ENCODE measurements at regions not wholly inside any gene's neighbourhood (a gene's known extent, or its start where the extent isn't known, plus 50 kb on each side); places are given as distances from the start of the nearest gene placed in this dataset.

DNA sequence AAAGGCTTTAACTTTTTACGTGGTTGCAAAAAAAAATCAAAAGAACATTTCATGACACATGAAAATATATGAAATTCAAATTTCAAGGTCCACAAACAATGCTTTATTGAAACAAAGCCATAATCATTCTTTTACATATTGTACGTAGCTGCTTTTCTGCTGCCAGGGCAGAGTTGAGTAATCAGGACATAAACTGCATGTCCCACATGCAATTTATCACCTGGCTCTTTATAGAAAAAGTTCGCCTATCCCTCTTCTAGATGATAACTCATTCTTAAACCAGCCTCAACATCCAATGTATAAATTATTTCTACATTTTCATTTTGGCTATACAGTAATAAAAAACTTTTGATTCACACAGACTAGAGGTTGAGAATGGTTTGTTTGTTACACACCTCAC is 154.9 kb downstream of the AXIN2 start:
- H3K4me1 ChIP-seq = no peaks in the 10 kb centered on the region
- no peaks in the 10 kb centered on the region for H3K9me3 ChIP-seq
- TF ChIP-seq POLR2A (IDR thresholded peaks at IDR 0.05) = no peak
- TF ChIP-seq, protein P1, sequence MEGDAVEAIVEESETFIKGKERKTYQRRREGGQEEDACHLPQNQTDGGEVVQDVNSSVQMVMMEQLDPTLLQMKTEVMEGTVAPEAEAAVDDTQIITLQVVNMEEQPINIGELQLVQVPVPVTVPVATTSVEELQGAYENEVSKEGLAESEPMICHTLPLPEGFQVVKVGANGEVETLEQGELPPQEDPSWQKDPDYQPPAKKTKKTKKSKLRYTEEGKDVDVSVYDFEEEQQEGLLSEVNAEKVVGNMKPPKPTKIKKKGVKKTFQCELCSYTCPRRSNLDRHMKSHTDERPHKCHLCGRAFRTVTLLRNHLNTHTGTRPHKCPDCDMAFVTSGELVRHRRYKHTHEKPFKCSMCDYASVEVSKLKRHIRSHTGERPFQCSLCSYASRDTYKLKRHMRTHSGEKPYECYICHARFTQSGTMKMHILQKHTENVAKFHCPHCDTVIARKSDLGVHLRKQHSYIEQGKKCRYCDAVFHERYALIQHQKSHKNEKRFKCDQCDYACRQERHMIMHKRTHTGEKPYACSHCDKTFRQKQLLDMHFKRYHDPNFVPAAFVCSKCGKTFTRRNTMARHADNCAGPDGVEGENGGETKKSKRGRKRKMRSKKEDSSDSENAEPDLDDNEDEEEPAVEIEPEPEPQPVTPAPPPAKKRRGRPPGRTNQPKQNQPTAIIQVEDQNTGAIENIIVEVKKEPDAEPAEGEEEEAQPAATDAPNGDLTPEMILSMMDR (IDR thresholded peaks at IDR 0.05) = no peak
- intact Hi-C loops (cut with DNase I; ENCODE audit: low total_unique reads) = no loop called here
- H3K4me3 ChIP-seq = no peak overlapping the region
- H3K36me3 ChIP-seq (ENCODE audit: low read depth, missing control alignments) = no peaks in the 10 kb centered on the region
- H3K27ac ChIP-seq = no peak overlapping the region
- no peak for DNase-seq
- H3K27me3 ChIP-seq = no peaks in the 10 kb centered on the region
- 77 to 80% methylated on average over 3 of the region's 3 CpGs for WGBS, 2 donors

DNA sequence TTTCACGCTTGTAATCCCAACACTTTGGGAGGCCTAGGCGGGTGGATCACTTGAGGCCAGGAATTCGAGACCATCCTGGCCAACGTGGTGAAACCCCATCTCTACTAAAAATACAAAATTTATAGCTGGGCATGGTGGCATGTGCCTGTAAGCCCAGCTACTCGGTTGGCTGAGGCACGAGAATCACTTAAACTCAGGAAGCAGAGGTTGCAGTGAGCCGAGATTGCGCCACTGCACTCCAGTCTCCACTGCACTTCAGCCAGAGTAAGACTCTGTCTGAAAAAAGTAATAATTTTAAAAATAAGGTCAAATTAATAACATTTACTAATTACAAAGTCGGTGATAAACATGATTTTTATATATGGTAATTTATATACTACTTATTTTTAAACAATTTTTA is 155.9 kb downstream of the AXIN2 start:
- Histone ChIP-seq H3K27ac (no peak overlapping the region), H3K4me3 (no peak overlapping the region), H3K36me3 (ENCODE audit: low read depth, missing control alignments) (no peaks in the 10 kb centered on the region), H3K27me3 (no peaks in the 10 kb centered on the region), H3K4me1 (no peaks in the 10 kb centered on the region), H3K9me3 (no peaks in the 10 kb centered on the region)
- intact Hi-C loops (cut with DNase I; ENCODE audit: low total_unique reads) = no loop called here
- no peak for TF ChIP-seq POLR2A (IDR thresholded peaks at IDR 0.05)
- TF ChIP-seq, protein P1 (IDR thresholded peaks at IDR 0.05) = no peak
- 74 to 80% methylated on average over 9 of the region's 9 CpGs for WGBS, 2 donors
- no peak for DNase-seq

DNA sequence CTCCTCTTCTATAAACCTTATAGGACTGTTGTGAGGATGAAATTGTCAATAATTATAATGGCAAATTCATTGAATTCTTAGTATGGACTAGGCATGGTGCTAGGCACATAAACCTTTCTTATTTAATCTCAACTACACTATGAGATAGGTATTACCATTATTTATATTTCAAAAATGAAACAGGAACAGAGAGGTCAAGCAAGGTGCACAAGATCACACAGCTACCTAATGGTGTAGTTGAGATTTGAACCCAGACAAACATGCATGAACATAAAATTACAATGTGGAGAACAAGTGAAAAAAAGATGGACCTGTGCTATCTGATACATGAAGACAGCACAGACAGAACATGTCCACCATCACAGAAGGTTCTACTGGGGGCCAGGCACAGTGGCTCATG is 156.7 kb downstream of the AXIN2 start:
- TF ChIP-seq POLR2A (IDR thresholded peaks at IDR 0.05) = no peak
- TF ChIP-seq, protein P1 (IDR thresholded peaks at IDR 0.05) = no peak
- intact Hi-C loops (cut with DNase I; ENCODE audit: low total_unique reads) = no loop called here

DNA sequence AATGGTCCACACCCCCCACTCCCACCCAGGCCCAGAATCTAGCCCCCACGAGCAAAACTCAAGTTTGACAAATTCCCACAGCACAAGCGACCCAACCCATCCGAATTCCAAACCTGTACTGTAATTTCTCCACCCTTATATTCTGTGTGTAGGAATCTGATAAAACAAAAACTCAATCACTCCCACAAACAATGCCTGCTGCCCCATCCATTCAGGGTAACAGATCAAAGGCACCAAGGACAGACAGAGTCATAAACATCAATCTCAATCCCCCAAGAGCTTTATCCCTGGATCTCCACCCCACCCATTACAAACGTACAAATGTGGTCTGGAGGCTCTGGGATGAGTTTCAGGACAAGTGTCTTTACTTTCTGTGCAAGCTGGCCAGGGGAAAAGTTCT is 157.8 kb downstream of the AXIN2 start:
- H3K27ac ChIP-seq = no peak overlapping the region
- H3K9me3 ChIP-seq = no peaks in the 10 kb centered on the region
- H3K27me3 ChIP-seq = no peaks in the 10 kb centered on the region
- intact Hi-C loops (cut with DNase I; ENCODE audit: low total_unique reads) = no loop called here
- H3K36me3 ChIP-seq (ENCODE audit: low read depth, missing control alignments) = no peaks in the 10 kb centered on the region
- 67 to 72% methylated on average over 4 of the region's 4 CpGs for WGBS, 2 donors
- H3K4me1 ChIP-seq = no peaks in the 10 kb centered on the region
- DNase-seq = no peak
- TF ChIP-seq, protein P1 (IDR thresholded peaks at IDR 0.05) = no peak
- no peak for TF ChIP-seq POLR2A (IDR thresholded peaks at IDR 0.05)
- no peak overlapping the region for H3K4me3 ChIP-seq

More for the DNA sequence above, 156.7 kb downstream of the AXIN2 start:
- no peaks in the 10 kb centered on the region for H3K4me1 ChIP-seq
- DNase-seq = no peak
- H3K9me3 ChIP-seq = no peaks in the 10 kb centered on the region
- no peaks in the 10 kb centered on the region for H3K27me3 ChIP-seq
- H3K4me3 ChIP-seq = no peak overlapping the region
- no peak overlapping the region for H3K27ac ChIP-seq
- no peaks in the 10 kb centered on the region for H3K36me3 ChIP-seq (ENCODE audit: low read depth, missing control alignments)
